Stimulated activated CD4-positive, alpha-beta T cell treated with anti-CD3 and anti-CD28 coated beads, Interleukin-15, amount 100 ng/mL, for 48 hours (primary cell): ENCODE measurements at regions not wholly inside any gene's neighbourhood (a gene's known extent, or its start where the extent isn't known, plus 50 kb on each side); places are given as distances from the start of the nearest gene placed in this dataset.

Experiments
- DNase-seq, 2 donors: peaks; one replicate each; pipeline ENCODE4 v3.0.0-alpha.2; 2020; ENCODE audit warnings: low read depth in 2 of 2

DNA sequence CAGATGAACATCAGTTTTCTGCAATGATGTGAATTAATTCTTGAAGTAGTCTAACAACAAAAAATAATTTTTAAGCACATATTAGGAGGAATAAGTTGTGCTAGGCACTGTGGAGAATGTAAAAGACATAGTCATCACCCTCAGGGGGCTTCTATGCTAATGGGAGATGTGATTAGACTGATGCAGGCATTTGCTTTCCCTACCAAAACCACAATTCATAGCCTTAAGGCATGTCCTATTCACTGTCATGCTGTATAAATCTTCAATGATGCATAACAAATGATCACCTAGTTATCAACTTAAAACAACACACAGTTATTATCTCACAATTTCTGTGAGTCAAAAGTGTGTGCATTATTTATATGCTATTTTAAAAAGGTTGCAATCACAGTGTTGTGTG lies 422.6 kb downstream of the MAN2A1 start:
- DNase-seq, result no peak

DNA sequence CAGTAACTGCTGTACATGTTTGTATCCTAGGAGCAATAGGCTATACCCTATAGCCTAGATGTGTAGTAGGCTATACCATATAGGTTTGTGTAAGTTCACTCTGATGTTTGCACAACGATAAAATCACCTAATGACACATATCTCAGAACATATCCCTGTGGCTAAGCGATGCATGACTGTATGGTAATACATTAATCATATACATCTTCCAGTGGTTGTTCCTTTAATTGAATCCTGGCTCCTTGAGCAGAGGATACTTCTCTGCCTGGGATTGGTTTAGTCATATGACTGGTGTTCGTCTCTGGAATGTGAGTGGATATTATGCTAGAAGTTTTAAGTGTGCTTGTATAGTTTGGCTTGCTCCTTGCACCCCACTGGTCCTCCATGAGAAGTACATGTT lies 425.8 kb downstream of the MAN2A1 start:
- DNase-seq, result no peak

DNA sequence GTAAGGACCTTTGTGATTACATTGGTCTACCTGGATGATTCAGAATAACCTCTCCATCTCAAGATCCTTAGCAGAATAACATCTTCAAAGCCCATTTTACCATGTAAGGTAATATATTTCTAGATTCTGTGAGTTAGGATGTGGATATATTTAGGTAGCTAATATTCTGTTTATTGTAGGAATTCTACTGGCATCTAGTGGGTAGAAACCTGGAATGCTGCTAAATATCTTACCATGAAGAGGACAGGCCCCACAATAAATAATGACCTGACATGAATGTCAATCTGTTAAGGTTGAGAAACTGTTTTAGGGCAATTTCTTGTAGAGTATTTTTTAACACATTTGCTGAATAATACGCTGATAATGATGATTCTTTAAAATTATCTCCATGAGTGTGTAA lies 426.8 kb downstream of the MAN2A1 start:
- no peak for DNase-seq

DNA sequence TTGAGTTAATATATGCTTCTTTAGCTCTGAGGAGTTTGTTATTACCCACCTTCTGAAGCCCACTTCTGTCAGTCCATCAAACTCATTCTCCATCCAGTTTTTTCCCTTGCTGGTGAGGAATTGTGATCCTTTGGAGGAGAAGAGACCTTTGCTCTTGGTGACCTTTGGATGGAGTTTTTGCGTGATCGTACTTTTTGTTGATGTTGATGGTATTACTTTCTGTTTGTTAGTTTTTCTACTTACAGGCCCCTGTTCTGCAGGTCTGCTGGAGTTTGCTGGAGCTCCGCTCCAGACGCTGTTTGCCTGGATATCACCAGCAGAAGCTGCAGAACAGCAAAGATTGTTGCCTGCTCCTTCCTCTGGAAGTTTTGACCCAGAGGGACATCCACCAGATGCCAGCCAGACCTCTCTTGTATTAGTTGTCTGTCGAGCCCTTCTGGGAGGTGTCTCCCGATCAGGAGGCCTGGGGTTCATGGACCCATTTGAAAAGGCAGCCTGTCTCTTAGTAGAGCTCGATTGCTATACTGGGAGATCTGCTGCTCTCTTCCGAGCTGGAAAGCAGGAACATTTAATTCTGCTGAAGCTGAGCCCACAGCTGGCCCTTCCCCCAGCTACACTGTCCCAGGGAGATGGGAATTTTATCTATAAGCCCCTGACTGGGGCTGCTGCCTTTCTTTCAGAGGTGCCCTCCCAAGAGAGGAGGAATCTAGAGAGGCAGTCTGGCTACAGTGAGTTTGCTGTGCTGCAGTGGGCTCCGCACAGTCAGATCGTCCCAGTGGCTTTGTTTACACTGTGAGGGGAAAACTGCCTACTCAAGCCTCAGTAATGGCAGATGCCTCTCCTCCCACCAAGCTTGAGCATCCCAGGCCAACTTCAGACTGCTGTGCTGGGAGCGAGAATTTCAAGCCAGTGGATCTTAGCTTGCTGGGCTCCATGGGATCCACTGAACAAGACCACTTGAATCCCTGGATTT lies 445.5 kb downstream of the MAN2A1 start:
- no peak for DNase-seq

DNA sequence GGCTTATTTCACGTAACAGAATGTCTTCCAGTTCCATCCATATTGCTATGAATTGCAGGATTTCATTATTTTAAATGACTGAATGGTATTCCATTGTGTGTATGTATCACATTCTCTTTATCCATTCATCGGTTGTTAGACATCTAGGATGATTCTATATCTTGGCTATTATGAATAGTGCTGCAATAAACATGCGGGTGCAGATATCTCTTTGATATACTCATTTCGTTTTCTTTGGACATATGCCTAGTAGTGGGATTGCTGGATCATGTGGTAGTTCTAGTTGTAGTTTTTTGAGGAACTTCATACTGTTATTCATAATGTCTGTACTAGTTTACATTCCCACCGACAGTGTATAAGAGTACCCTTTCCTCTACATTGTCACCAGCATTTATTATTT lies 460.5 kb downstream of the MAN2A1 start:
- DNase-seq, result no peak

DNA sequence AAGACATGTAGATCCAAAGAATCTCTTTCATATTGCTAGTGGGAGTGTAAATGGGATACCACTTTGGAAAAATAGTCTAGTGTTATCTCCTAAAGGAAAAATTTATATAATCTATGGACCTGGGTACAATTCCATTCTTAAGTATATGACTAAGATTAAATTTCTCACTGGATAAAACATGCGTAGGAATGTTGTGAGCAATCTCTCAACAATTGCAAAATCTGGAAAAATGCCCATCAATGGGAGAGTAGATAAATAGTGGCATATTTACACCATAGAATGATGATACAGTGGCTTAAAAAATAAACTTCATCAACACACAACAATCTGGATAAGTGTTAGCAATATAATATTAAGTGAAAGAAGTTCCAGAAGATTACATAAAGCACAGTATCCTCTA lies 469.5 kb downstream of the MAN2A1 start:
- no peak for DNase-seq

DNA sequence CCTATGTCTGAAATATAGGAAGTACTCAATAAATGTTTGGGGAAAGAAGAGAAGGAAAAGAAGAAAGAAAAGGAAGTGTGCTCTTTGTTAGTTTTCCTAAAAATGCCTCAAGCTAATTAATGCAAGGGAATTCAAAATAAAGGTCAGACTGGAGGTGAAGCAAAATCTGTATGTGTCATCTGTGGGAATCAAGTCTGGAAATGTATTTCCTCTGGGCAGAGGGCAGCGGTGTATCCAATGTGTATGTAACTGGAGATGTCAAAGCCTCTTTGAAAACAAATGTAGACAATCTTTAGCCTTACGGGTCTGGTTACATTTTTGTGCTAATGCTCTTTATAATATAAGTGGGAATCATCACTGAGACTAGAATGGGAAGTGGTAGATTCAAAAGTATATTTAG lies 471.4 kb downstream of the MAN2A1 start:
- DNase-seq, result no peak

DNA sequence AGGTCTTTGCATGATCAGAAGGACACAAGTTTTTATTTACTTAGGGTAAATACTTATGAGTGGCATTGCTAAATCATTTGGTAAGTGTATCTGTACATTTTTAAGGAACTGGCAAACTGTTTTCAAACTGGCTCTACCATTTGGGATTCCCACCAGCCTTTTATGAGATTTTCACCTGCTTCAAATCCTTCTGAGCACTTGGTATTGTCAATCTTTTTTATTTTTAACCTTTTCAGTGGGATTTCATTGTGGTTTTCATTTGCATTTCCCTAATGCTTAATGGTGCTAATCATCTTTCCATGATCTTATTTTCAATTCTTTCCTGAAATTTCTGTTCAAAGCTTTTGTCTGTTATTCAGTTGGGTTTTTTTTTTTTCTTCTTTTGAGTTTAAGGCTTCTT lies 475.6 kb downstream of the MAN2A1 start:
- no peak for DNase-seq

DNA sequence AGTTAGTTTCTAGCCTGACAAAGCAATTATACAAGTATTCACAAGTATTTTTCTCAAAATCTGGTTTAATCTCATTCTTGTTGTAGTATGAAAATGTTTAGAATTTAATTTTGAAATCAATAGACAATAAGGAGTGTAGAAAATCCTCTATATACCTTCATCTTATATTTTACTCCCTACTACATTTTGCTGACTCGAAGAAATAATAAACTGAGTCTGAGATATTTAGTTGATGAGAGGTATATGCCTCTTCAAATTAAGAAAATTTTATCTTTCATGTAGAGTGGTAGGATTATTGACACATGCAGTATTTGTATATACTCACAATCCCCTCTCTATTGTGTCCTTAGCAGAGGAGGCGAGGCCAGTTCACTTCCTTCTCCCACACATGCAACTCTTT lies 477.7 kb downstream of the MAN2A1 start:
- no peak for DNase-seq

DNA sequence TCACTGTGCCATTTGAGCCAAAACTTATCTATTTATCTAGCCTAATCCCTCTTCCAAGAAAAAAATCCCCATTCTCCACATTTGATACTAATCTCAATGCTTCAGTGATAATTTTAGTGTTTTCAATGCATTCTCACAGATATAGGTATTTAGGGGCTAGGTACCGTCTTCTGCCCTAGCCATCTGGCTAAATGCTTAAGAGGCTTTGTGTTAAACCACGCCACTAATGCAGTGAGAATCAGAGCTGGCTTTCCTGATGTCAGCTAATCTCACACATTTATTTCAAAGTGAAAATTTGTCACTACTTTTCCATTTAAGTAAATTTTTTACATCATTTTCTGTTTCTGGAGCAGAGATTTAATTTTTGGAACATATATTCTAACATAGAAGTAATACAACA lies 479.7 kb downstream of the MAN2A1 start:
- no peak for DNase-seq

DNA sequence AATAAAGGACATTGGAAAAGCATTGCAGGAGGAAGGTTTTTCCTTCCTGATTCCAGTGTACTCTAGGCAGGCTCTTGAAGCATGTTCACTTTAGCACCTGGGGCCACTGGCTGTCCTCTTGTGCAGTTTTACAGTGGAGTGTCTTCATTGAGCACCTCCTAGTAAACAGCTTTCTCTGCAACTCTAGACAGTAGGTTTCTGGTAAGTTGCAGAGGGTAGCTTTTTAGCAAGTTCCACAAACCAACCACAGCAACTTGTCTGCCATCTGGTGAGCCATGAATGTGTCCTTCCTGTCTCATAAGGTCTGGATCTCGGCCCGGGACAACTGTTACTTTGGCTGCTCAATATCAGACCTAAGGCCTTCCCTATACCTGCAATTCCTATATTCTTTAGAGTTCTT lies 488.0 kb downstream of the MAN2A1 start:
- DNase-seq, result no peak

DNA sequence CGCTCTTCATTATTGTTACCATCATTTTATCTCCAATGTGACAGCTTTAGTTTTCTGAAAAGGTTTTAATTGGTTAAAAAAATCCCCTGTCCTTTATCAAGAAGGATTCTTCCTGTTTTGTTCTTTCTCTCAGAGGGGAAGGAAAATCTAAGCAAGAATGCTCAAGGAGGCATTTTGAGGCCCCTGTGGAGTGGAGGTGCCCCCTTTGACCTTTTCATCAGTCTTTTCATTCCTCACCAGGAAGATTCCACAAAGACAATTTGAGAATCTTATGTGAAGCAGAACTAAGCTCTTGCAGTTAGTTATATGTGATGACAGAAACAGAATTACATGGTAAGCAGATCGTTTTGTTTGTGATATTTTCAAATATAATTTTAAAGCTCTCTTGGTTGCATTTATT lies 489.6 kb downstream of the MAN2A1 start:
- DNase-seq, result no peak

DNA sequence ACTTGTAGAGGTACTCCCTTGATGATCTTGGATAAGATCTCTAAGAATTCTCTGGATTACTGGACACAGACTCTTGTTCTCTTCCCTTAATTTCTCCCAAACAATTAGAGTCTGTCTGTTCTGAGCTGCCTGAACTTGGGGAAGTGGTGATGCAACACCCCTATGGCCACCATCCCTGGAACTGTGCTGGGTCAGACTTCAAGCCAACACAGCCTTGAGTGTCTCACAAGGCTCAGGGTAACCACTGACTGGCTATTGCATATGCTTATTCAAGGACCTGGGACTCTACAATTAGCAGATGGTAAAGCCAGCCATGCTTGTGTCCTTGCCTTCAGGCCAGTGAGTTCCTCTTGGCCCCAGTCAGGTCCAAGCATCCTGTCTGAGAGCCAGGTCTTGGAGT lies 504.5 kb downstream of the MAN2A1 start:
- DNase-seq, result no peak

DNA sequence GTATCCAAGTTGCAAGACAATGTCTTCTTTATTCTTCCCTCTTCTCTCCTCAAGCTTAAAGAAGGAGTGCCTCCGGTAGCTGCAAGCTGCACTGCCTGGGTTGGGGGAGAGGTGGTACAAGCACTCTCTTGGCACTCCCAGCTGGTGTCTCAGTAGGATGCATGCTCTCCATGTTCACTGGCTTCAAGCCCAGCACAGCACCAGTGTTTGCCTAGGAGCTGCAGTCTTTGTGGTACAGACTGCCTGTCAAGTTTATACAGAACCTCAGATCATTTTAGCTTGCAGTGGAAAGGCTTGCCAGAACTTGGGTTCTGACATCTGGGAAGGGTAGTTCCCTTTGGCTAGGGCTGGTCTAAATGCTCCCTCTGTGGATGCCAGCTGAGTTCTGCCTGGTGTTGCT lies 505.6 kb downstream of the MAN2A1 start:
- DNase-seq, result no peak

DNA sequence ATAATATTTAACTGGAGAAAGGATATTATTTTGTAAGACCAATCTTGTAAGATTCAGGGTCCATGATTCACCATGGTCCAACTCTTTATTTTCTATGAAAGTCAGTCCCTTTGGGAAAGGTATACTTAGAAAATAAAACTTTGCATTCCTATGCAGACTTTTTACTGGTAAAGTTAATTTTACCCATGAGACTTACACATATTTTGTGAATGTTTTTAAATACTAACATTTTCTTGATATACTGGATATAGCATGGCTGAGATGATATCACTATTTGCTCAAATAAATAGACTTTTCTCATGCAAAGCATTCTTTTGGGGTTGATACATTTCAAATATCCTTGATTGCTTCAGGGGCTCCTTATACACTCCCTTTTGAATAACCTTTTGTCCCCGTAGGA lies 512.1 kb downstream of the MAN2A1 start:
- DNase-seq, result no peak

DNA sequence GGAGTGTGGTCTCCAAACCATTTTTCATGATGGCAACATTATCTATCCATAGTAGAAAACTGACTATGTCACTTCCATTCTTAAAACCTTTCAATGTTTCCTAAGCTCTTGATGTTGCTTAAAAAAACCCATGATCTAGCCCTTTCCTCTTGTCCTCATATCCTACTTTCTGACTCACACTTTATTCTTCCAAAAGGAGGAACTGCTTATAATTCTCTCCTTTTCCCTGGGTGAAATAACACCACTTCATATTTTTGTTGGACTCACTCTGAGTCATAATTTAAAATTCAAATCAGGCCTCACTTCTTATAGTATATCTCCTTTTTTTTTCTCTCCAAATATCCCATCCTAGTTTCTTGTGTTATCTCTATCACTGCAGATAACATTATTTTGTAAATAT lies 513.9 kb downstream of the MAN2A1 start:
- DNase-seq, result no peak

DNA sequence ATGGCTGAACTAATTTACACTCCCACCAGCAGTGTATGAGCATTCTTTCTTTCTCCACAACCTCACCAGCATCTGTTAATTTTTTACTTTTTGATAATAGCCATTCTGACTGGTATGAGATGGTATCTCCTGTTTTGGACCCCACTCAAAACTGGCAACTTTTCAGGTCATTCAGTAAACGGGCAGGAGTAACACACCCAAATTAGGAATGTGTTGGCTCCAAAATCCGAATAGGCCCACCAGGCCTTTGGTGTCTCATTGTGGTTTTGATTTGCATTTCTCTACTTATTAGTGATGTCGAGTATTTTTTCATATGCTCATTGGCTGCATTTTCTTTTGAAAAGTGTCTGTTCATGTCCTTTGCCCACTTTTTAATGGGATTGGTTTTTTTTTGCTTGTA lies 517.1 kb downstream of the TMEM232 start:
- DNase-seq, result no peak

DNA sequence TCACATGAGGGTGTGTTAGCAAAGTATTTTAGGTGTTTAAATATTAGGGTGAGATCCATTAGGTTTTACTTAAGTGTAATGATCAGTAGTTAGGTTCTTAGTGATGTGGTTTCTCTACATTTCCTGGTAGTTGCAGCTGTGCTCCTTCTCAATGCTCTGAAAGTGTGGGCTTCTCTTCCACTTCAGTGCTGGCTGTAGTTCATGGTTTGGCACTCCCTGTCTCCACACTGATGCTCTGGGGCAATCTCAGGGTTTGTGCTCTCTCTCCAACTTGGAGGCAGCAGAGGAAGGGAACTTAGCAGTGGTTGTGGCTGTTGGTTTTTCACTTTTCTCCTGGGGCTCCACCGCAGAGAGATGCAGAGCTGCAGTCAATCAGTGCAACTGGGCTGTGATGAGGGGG lies 507.5 kb downstream of the TMEM232 start:
- no peak for DNase-seq

DNA sequence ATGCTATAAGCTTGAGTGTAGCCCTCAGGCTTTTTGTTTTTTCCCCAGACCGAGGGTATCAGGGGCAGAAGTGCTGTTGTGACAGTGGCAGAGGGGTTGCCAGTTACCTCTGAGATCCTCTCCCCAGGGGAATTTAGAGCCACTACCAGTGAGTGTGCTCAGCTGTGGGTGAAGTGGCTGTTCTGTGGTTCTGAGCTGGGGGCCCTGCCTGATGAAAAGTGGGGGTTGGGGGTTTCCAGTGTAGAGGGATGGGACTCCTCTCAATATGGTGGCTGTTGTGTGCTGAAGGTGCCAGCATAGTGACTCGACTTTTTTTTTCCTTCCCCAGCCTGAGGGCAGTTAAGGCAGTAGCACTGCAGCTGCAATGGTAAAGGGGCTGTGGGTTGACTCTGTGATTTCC lies 506.7 kb downstream of the TMEM232 start:
- DNase-seq, result no peak

DNA sequence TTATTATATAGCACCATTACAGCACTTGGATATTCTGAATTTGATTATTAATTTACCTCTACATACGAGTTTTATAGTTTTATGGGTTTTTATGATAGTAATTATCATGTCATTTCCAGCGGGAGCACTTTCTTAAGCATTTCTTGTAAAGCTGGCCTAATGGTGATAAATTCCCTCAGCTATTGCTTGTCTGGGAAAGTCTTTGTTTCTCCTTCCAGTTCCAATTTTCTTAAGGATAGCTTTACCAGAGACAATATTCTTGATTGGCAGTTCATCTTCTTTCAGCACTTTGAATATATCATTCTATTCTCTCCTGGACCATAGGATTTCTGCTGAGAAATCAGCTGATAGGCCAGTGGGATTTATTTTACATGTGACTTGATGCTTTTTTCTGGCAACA lies 505.4 kb downstream of the TMEM232 start:
- DNase-seq, result no peak

DNA sequence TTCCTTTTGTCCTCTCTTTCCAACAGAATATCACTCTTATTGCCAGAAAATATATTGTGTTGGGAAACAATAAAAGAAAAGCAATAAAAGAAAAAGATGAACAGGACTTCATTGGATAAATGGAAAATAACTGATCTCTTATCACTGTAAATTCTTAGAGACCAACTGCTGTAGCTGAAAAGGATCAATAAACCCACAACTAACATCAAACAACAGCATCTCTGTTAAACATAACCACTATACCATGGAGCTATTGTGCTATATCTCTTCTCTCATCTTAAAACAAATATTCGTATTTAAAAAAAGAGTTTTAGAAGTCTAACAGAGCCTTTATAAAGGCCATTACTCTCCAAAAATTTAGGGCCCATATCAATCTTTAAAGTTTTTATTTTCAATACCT lies 502.4 kb downstream of the TMEM232 start:
- DNase-seq, result no peak

DNA sequence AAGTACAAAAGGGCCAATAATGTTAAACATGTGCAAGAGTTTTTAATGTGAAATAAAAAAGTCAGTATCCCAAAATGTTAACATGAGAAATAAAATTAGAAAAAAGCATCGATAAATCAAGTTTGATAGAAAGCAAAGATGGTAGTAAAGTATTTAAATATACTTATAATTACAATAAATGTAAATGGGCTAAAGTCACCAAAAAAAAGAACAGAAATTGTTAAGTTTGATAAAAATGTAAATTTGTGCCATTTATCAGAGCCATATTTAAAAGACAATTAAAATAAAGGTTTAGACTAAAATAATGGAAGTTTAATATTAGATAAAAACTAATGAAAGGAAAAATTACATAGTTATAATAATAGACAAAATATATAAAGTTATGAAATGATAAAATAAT lies 500.5 kb downstream of the TMEM232 start:
- no peak for DNase-seq

DNA sequence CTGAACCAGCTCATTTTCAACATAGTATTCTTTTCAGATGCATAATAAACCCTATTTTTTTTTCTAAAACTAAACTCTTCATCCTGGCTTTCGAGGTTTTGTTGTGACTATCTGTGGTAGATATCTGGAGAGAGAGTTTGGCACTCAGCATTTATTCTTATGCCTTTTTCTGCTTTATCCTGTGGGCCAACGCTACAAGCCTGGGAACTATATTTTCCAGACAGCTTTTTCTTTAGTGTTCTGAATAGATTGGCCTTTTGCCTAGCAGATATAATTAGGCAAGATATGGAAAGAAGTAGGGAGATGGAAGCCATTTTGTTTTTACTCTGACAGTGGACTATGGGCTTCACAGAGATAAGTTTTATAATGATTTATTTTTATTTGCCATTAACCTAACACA lies 486.7 kb downstream of the TMEM232 start:
- no peak for DNase-seq

DNA sequence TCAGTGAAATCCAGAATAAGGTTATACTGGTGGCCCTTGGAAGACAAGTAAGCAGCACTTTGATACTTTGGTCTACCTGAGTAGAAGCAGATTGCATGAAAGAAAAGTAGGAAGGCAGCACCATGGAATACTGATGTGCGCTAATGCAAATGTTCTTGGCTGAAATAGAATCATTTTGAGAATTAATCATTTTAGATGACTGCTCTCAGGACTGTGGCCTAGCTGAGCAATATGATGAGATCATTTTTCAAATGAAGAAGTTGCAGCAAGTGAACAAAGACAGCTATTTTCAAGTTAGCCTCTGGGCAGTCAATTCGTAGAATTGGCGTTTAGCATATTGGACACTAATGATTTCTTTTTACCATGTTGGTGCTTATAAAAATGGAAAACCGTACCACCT lies 483.5 kb downstream of the TMEM232 start:
- no peak for DNase-seq
